Adrenal gland (tissue), 5 donors: ENCODE measurements at regions not wholly inside any gene's neighbourhood (a gene's known extent, or its start where the extent isn't known, plus 50 kb on each side); places are given as distances from the start of the nearest gene placed in this dataset.

Experiments used
- CTCF ChIP-seq, 6 experiments: fragments of 450-650 bp in 4 of 6; fragments of 200-600 bp in 2 of 6; sonication (generic) in 1 of 6; IDR thresholded peaks; 1 replicate in 5 of 6; 2 replicates in 1 of 6; pipeline versions ENCODE4 v1.5.1 to v1.8.0; 2016 to 2021; ENCODE audit warnings: antibody characterized with exemption in 6 of 6, mild to moderate bottlenecking in 2 of 6, moderate library complexity in 1 of 6
- POLR2A ChIP-seq, 2 donors: fragments of 450-650 bp; IDR thresholded peaks; one replicate each; pipeline ENCODE4 v1.6.1; 2017; ENCODE audit warnings: antibody characterized with exemption in 2 of 2, mild to moderate bottlenecking in 2 of 2, moderate library complexity in 1 of 2
- donor health status: DM: no; HTN: no; CAD: no.

GRCh38 chr12:114190971-114191370 is 215.0 kb downstream of the TBX5 start:
- no peak for TF ChIP-seq CTCF (IDR thresholded peaks at IDR 0.05)
- TF ChIP-seq POLR2A (IDR thresholded peaks at IDR 0.05) = no peak
